HG02571 (cell line): ENCODE measurements at regions not wholly inside any gene's neighbourhood (a gene's known extent, or its start where the extent isn't known, plus 50 kb on each side); places are given as distances from the start of the nearest gene placed in this dataset.
"Not testable (repeated sequence)": the region's sequence is repeated elsewhere in the genome, so short reads cannot be mapped to it uniquely, and the experiment has no call there.

Experiments used
- ATAC-seq: cut with Tn5 transposase; IDR thresholded peaks from one replicate; pipeline ENCODE4 v1.9.1; 2021; ENCODE audit warnings: mild to moderate bottlenecking, moderate library complexity; ENCODE audit not compliant: unreplicated experiment

GRCh38 chr10:30560326-30560725, 69.2 kb downstream of the LYZL2 start:
- ATAC-seq, result no peak

GRCh38 chr10:30559180-30559579, 70.4 kb downstream of the LYZL2 start:
- no peak for ATAC-seq

- ATAC-seq, result no peak
Observed at GRCh38 chr10:30558411-30558810, 71.1 kb downstream of the LYZL2 start.

- no peak for ATAC-seq
Observed at GRCh38 chr10:30557884-30558283, 71.7 kb downstream of the LYZL2 start.

GRCh38 chr10:30556189-30556588, 73.4 kb downstream of the LYZL2 start:
- ATAC-seq, result no peak

- no peak for ATAC-seq
Observed at GRCh38 chr10:30555465-30555864, 74.1 kb downstream of the LYZL2 start.

- no peak for ATAC-seq
Observed at GRCh38 chr10:30554440-30554825, 75.1 kb downstream of the LYZL2 start.

- ATAC-seq, result no peak
Observed at GRCh38 chr10:30553626-30554439, 75.7 kb downstream of the LYZL2 start.

- no peak for ATAC-seq
Observed at GRCh38 chr10:30553018-30553625, 76.4 kb downstream of the LYZL2 start.

GRCh38 chr10:30550967-30551815, 78.4 kb downstream of the LYZL2 start:
- no peak for ATAC-seq

- not testable (repeated sequence) for ATAC-seq
Observed at GRCh38 chr10:30549134-30549687, 80.3 kb downstream of the LYZL2 start.

GRCh38 chr10:30546511-30546910, 83.0 kb downstream of the LYZL2 start:
- no peak for ATAC-seq

GRCh38 chr10:30542895-30543288, 86.7 kb downstream of the LYZL2 start:
- ATAC-seq, result no peak

GRCh38 chr10:30542001-30542894, 87.3 kb downstream of the LYZL2 start:
- no peak for ATAC-seq

GRCh38 chr10:30540276-30540675, 89.3 kb downstream of the LYZL2 start:
- ATAC-seq, result no peak

GRCh38 chr10:30538086-30538485, 91.5 kb downstream of the LYZL2 start:
- ATAC-seq, result no peak

GRCh38 chr10:30537586-30537985, 92.0 kb downstream of the LYZL2 start:
- no peak for ATAC-seq

GRCh38 chr10:30537158-30537557, 92.4 kb downstream of the LYZL2 start:
- not testable (repeated sequence) for ATAC-seq

GRCh38 chr10:30536578-30536977, 93.0 kb downstream of the LYZL2 start:
- ATAC-seq, result no peak

GRCh38 chr10:30535677-30536076, 93.9 kb downstream of the LYZL2 start:
- no peak for ATAC-seq
